D721Med (cell line): ENCODE measurements at regions not wholly inside any gene's neighbourhood (a gene's known extent, or its start where the extent isn't known, plus 50 kb on each side); places are given as distances from the start of the nearest gene placed in this dataset.

ENCODE experiments used
- DNase-seq: peaks from one replicate; pipeline ENCODE4 v3.0.0; 2011; ENCODE audit warnings: low spot score; ENCODE audit not compliant: insufficient read length
- FAIRE-seq: peaks from 2 replicates; lab custom pipeline; 2011; peaks lifted over from hg19 to GRCh38; lab: Jason Lieb, UNC
- CTCF ChIP-seq: IDR thresholded peaks from 2 replicates; pipeline ENCODE4 v1.5.1; 2012; ENCODE audit warnings: mild to moderate bottlenecking, control low read depth; ENCODE audit not compliant: insufficient read depth; ENCODE audit errors: missing control alignments

- DNase-seq (no peak), FAIRE-seq (no peak)
- no peak for TF ChIP-seq CTCF
Observed at GRCh38 chr2:237161189-237161588, 75.5 kb downstream of the COPS8 start.

GRCh38 chr2:237162959-237163358 lies 77.3 kb downstream of the COPS8 start:
- no peak for FAIRE-seq
- DNase-seq: no peak
- no peak for TF ChIP-seq CTCF

- DNase-seq (no peak), FAIRE-seq (no peak)
- no peak for TF ChIP-seq CTCF
Observed at GRCh38 chr2:237164474-237165042, 78.9 kb downstream of the COPS8 start.

- FAIRE-seq: no peak
- no peak for DNase-seq
Observed at GRCh38 chr2:237165405-237166276, 80.0 kb downstream of the COPS8 start.

GRCh38 chr2:237167038-237167437 lies 81.3 kb downstream of the COPS8 start:
- FAIRE-seq: no peak
- no peak for DNase-seq
- no peak for TF ChIP-seq CTCF

More at GRCh38 chr2:237165405-237166276, 80.0 kb downstream of the COPS8 start:
- TF ChIP-seq CTCF: peak; percentile 69

GRCh38 chr2:237167934-237168333 lies 82.2 kb downstream of the COPS8 start:
- FAIRE-seq: no peak
- no peak for TF ChIP-seq CTCF
- DNase-seq: no peak

- FAIRE-seq: no peak
- TF ChIP-seq CTCF: no peak
Observed at GRCh38 chr2:237170020-237170419, 84.3 kb downstream of the COPS8 start.

More at GRCh38 chr2:237170020-237170419, 84.3 kb downstream of the COPS8 start:
- no peak for DNase-seq
